ENCODE measurements at regions not wholly inside any gene's neighbourhood (a gene's known extent, or its start where the extent isn't known, plus 50 kb on each side); places are given as distances from the start of the nearest gene placed in this dataset.

GRCh38 chr13:90933097-90933826 lies 414.2 kb upstream of the MIR17HG start:
- no peak for TF ChIP-seq CTCF (IDR thresholded peaks at IDR 0.05; ENCODE audit: low read depth, low read length, missing input control)
- TF ChIP-seq RAD21 (IDR thresholded peaks at IDR 0.05) = no peak
- no peak for TF ChIP-seq MAX (IDR thresholded peaks at IDR 0.05)

Data from liver (tissue), 3 donors.